Lower lobe of right lung (tissue), 2 donors: ENCODE measurements at regions not wholly inside any gene's neighbourhood (a gene's known extent, or its start where the extent isn't known, plus 50 kb on each side); places are given as distances from the start of the nearest gene placed in this dataset.
"Not testable (repeated sequence)": the region's sequence is repeated elsewhere in the genome, so short reads cannot be mapped to it uniquely, and the experiment has no call there.

ENCODE experiments used
- ATAC-seq, 2 donors: fragments of 200-7000 bp; cut with Tn5 transposase; one replicate each; pipeline ENCODE4 v1.9.1; 2020 to 2022; ENCODE audit warnings: mild to moderate bottlenecking in 2 of 2, moderate library complexity in 2 of 2
- DNase-seq: peaks from one replicate; pipeline ENCODE4 v3.0.0-alpha.2; 2020
- H3K27ac ChIP-seq: fragments of 200-600 bp; one replicate; pipeline ENCODE4 v1.8.0; 2022
- H3K27me3 ChIP-seq: fragments of 200-600 bp; one replicate; pipeline ENCODE4 v1.8.0; 2022; ENCODE audit warnings: low read depth
- H3K36me3 ChIP-seq: fragments of 200-600 bp; one replicate; pipeline ENCODE4 v1.8.0; 2022; ENCODE audit warnings: mild to moderate bottlenecking
- H3K4me1 ChIP-seq: fragments of 200-600 bp; one replicate; pipeline ENCODE4 v1.8.0; 2022
- H3K4me3 ChIP-seq: fragments of 200-600 bp; one replicate; pipeline ENCODE4 v1.8.0; 2022; ENCODE audit warnings: mild to moderate bottlenecking
- H3K9me3 ChIP-seq: fragments of 200-600 bp; one replicate; pipeline ENCODE4 v1.8.0; 2022
- intact Hi-C: fragments of 100-400 bp; cut with DNase I; formaldehyde crosslinking; loops from one replicate; pipeline ENCODE4 v1.11.0; 2022
- TF ChIP-seq, protein P1 (sequence below): fragments of 200-600 bp; IDR thresholded peaks from one replicate; pipeline ENCODE4 v1.8.0; 2022; ENCODE audit warnings: antibody characterized with exemption, mild to moderate bottlenecking
- donor health status: DM: no; HTN: yes; CAD: no; lungs with severe emphysema.

DNA sequence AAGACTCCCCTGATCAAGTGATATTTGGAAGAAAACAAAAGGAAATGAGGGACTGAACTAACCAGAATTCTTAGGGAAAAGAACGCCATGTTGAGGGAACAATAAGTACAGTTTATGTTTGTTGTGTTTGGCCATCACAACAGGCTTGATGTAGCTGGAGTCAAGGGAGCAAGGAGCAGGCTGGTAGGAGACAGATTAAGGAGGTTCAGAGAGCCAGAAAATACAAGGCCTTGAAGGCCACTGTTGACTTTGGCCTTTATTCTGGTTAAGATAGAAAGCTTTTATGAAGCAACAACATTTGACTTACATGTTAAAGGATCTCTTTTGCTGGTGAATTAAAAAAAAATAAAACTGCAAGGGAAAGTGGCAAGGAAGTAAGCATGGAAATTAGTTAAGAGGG, 754.1 kb upstream of the SLC8A1 start:
- Histone ChIP-seq H3K4me3 (no peak overlapping the region), H3K36me3 (no peaks in the 10 kb centered on the region), H3K27ac (no peak overlapping the region), H3K4me1 (no peaks in the 10 kb centered on the region), H3K27me3 (no peaks in the 10 kb centered on the region), H3K9me3 (no peaks in the 10 kb centered on the region)
- TF ChIP-seq, protein P1, sequence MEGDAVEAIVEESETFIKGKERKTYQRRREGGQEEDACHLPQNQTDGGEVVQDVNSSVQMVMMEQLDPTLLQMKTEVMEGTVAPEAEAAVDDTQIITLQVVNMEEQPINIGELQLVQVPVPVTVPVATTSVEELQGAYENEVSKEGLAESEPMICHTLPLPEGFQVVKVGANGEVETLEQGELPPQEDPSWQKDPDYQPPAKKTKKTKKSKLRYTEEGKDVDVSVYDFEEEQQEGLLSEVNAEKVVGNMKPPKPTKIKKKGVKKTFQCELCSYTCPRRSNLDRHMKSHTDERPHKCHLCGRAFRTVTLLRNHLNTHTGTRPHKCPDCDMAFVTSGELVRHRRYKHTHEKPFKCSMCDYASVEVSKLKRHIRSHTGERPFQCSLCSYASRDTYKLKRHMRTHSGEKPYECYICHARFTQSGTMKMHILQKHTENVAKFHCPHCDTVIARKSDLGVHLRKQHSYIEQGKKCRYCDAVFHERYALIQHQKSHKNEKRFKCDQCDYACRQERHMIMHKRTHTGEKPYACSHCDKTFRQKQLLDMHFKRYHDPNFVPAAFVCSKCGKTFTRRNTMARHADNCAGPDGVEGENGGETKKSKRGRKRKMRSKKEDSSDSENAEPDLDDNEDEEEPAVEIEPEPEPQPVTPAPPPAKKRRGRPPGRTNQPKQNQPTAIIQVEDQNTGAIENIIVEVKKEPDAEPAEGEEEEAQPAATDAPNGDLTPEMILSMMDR = no peak
- no peak for ATAC-seq
- DNase-seq = no peak
- intact Hi-C loops = no loop called here

DNA sequence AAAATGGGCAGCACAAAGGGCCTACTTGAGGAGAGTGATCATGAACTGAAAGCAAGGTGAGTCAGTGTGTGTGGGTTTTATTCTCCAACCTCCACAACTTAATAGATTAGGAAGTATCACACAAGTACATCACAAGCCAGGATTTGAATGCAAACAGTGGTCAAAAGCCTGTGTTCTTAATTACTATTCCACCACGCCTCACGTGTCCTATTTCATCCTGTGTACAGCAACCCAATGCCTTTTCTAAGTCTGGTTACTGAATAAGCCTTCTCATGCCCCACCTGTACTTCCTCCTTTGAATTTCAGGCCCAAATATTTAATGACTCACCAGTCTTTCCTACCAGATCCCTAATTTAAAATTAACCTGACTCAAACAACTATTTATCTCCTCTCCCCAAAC, 755.7 kb upstream of the SLC8A1 start:
- TF ChIP-seq, protein P1 = no peak
- intact Hi-C loops = no loop called here
- H3K4me1 ChIP-seq = no peaks in the 10 kb centered on the region
- H3K36me3 ChIP-seq = no peaks in the 10 kb centered on the region
- no peaks in the 10 kb centered on the region for H3K27me3 ChIP-seq
- ATAC-seq = no peak
- H3K27ac ChIP-seq = no peak overlapping the region
- H3K4me3 ChIP-seq = no peak overlapping the region
- H3K9me3 ChIP-seq = no peaks in the 10 kb centered on the region
- DNase-seq = no peak

DNA sequence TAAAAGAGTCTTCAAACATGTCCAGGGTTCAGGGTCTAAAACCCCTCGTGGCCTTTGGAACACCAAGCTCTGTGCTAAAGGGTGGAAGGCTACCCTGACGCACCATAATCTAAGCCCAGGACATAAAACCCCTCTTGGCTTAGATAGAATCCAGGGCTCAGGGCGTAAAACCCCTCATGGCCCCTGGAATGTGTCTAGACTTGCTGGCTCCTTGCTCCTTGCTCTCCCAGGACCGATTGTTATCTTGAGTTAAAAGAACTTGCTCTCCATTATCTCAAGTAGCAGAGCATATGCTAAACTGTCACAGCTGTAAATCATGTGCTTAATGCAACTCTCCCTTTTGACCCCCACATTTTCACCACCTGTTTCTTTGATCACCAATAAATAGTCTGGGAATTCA, 758.1 kb upstream of the SLC8A1 start:
- H3K27ac ChIP-seq, intact Hi-C loops, ATAC-seq, H3K4me1 ChIP-seq, H3K36me3 ChIP-seq, H3K4me3 ChIP-seq, DNase-seq, H3K27me3 ChIP-seq, H3K9me3 ChIP-seq: not testable (repeated sequence)

DNA sequence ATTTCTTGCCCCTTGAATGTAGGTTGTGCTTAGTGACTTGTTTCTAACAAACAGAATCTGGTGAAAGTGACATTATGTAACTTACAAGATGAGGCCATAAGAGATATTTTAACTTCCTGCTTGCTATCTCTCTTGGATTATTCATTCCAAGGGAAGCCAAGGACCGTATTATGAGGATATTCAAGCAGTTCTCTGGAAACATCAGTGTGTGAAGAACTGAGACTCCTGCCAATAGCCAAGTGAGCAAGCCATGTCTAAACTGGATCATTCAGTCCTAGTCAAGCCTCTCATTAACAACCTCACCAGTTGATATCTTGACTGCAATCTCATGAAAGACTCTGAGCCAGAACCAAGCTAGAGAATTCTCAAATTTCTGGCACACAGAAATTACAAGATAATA, 765.1 kb upstream of the SLC8A1 start:
- Histone ChIP-seq H3K9me3 (no peaks in the 10 kb centered on the region), H3K27ac (no peak overlapping the region), H3K36me3 (no peaks in the 10 kb centered on the region), H3K27me3 (no peaks in the 10 kb centered on the region), H3K4me3 (no peak overlapping the region), H3K4me1 (no peaks in the 10 kb centered on the region)
- TF ChIP-seq, protein P1 = no peak
- no peak for ATAC-seq
- intact Hi-C loops = no loop called here
- DNase-seq = no peak

DNA sequence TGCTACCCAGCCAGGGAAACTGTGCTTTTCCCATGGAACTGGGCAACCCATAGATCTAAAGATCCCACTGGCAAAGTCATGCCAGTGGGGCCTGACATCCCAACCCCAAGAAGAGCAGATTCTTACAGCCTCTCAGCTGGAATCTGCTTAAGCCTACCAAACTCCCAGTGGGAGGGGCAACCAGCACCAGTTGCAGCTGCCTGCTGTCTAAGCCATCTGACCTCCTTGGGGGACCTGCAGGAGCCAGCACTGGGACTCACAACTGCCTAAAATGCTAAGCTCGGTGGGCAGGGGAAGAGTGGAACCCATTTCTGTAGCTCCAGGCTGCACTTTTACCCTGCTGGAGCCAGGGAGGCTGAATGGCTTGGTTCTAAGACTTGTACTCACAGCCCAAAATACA, 770.7 kb upstream of the SLC8A1 start:
- no peak overlapping the region for H3K27ac ChIP-seq
- no peaks in the 10 kb centered on the region for H3K27me3 ChIP-seq
- no peaks in the 10 kb centered on the region for H3K4me1 ChIP-seq
- ATAC-seq (no peak), DNase-seq (no peak)
- H3K9me3 ChIP-seq = no peaks in the 10 kb centered on the region
- intact Hi-C loops = no loop called here
- H3K36me3 ChIP-seq = no peaks in the 10 kb centered on the region
- TF ChIP-seq, protein P1 = no peak
- H3K4me3 ChIP-seq = no peak overlapping the region

DNA sequence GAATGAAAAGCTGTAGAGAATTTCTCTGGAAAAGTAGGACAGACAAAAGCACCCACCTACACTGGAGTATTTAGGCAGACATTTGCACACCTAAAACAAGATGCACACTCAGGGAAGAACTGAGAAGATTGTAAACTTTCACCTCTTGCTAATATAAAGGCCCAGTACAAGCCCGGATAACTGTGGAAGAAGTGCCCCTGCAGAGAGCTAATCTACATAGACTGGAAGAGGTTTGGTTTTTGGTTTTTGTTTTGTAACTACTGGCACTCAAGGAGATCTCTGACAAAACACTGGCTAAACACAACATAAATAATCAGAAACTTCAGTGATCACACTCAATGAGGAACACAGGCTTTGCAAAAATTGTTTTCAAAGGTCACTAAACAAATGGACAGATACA, 782.2 kb upstream of the SLC8A1 start:
- Histone ChIP-seq H3K27me3 (no peaks in the 10 kb centered on the region), H3K4me1 (no peaks in the 10 kb centered on the region), H3K9me3 (peaks cover 8% of the 10 kb centered on the region), H3K4me3 (no peak overlapping the region), H3K27ac (no peak overlapping the region), H3K36me3 (no peaks in the 10 kb centered on the region)
- TF ChIP-seq, protein P1 = no peak
- DNase-seq (no peak), ATAC-seq (no peak)
- intact Hi-C loops = no loop called here
